Tibial artery (tissue), 4 donors: ENCODE measurements at regions not wholly inside any gene's neighbourhood (a gene's known extent, or its start where the extent isn't known, plus 50 kb on each side); places are given as distances from the start of the nearest gene placed in this dataset.

Source experiments
- DNase-seq, 2 donors: peaks; one replicate each; pipeline ENCODE4 v3.0.0-alpha.2; 2019
- H3K27ac ChIP-seq, 2 donors: fragments of 200-600 bp; sonication (generic) in 1 of 2; 1 replicate in 1 of 2; 2 replicates in 1 of 2; pipeline ENCODE4 v1.5.1; 2018 to 2019; ENCODE audit warnings: mild to moderate bottlenecking in 1 of 2
- H3K27me3 ChIP-seq, 2 donors: fragments of 200-600 bp; sonication (generic) in 1 of 2; one replicate each; pipeline versions ENCODE4 v1.5.1 to v1.6.0; 2016 to 2019
- H3K36me3 ChIP-seq, 3 donors: fragments of 200-600 bp; sonication (generic) in 2 of 3; one replicate each; pipeline ENCODE4 v1.5.1; 2016 to 2019; ENCODE audit warnings: mild to moderate bottlenecking in 2 of 3
- H3K4me1 ChIP-seq, 4 donors: fragments of 200-600 bp; sonication (generic) in 2 of 4; 1 replicate in 3 of 4; 2 replicates in 1 of 4; pipeline ENCODE4 v1.5.1; 2016 to 2019
- H3K4me3 ChIP-seq, 2 donors: fragments of 200-600 bp; sonication (generic) in 1 of 2; 1 replicate in 1 of 2; 2 replicates in 1 of 2; pipeline ENCODE4 v1.5.1; 2018 to 2019; ENCODE audit warnings: mild to moderate bottlenecking in 2 of 2
- H3K9me3 ChIP-seq, 3 donors: fragments of 200-600 bp; sonication (generic) in 1 of 3; one replicate each; pipeline ENCODE4 v1.5.1; 2016 to 2019
- intact Hi-C: fragments of 100-400 bp; cut with DNase I; formaldehyde crosslinking; loops from one replicate; pipeline ENCODE4 v1.15.0; 2023; ENCODE audit warnings: low total_unique reads
- TF ChIP-seq, protein P1 (sequence below), 2 experiments: fragments of 200-600 bp in 1 of 2; fragments of 450-650 bp in 1 of 2; IDR thresholded peaks; one replicate each; pipeline ENCODE4 v1.5.1; 2017 to 2019; ENCODE audit warnings: antibody characterized with exemption in 2 of 2, mild to moderate bottlenecking in 1 of 2, moderate library complexity in 1 of 2

DNA sequence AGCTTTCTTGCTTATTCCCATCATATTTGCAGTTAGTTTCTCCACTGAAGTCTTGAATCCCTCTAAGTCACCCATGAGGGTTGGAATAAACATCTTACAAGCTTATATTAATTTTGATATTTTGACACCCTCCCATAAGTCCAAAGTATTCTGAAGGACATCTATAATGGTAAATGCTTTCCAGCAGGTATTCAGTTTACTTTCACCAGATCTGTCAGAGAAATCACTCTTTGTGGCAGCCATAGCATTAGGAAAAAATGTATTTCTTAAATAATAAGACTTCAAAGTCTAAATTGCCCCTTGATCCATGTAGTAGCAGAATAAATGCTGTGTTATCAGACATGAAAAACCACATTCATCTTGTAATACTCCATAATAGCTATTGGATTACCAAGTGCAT, 1371.7 kb upstream of the PABPC4L start:
- no peak overlapping the region for H3K4me3 ChIP-seq
- DNase-seq: no peak
- no peaks in the 10 kb centered on the region for H3K9me3 ChIP-seq
- H3K36me3 ChIP-seq: no peaks in the 10 kb centered on the region
- H3K4me1 ChIP-seq: peaks cover 0 to 4% (median 0%) of the 10 kb centered on the region in 4 donors
- H3K27ac ChIP-seq: no peak overlapping the region
- TF ChIP-seq, protein P1, sequence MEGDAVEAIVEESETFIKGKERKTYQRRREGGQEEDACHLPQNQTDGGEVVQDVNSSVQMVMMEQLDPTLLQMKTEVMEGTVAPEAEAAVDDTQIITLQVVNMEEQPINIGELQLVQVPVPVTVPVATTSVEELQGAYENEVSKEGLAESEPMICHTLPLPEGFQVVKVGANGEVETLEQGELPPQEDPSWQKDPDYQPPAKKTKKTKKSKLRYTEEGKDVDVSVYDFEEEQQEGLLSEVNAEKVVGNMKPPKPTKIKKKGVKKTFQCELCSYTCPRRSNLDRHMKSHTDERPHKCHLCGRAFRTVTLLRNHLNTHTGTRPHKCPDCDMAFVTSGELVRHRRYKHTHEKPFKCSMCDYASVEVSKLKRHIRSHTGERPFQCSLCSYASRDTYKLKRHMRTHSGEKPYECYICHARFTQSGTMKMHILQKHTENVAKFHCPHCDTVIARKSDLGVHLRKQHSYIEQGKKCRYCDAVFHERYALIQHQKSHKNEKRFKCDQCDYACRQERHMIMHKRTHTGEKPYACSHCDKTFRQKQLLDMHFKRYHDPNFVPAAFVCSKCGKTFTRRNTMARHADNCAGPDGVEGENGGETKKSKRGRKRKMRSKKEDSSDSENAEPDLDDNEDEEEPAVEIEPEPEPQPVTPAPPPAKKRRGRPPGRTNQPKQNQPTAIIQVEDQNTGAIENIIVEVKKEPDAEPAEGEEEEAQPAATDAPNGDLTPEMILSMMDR (IDR thresholded peaks at IDR 0.05): no peak
- H3K27me3 ChIP-seq: no peaks in the 10 kb centered on the region
- intact Hi-C loops: no loop called here

DNA sequence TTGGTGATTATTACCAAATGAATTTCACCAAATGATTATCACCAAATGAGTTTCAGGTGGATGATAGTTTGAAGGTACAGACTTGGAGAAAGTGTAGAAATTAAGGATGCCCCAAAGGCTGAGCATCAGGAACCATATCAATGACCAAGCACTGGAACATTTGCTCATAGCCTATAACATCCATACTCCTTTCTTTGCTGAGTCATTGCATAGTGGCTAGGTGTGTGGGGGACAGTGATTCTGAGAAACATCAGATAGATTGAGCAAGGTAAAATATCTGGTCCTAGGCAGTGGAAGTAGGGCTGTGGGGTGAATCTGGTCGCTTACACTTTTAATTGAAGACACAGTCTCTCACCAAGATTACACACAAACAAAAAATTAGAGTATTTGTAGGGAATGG, 1362.5 kb upstream of the PABPC4L start:
- DNase-seq: no peak
- TF ChIP-seq, protein P1 (IDR thresholded peaks at IDR 0.05): no peak
- H3K36me3 ChIP-seq: no peaks in the 10 kb centered on the region
- no peaks in the 10 kb centered on the region for H3K9me3 ChIP-seq
- no peak overlapping the region for H3K27ac ChIP-seq
- H3K4me1 ChIP-seq: no peaks in the 10 kb centered on the region
- intact Hi-C loops: no loop called here
- no peak overlapping the region for H3K4me3 ChIP-seq
- H3K27me3 ChIP-seq: no peaks in the 10 kb centered on the region

DNA sequence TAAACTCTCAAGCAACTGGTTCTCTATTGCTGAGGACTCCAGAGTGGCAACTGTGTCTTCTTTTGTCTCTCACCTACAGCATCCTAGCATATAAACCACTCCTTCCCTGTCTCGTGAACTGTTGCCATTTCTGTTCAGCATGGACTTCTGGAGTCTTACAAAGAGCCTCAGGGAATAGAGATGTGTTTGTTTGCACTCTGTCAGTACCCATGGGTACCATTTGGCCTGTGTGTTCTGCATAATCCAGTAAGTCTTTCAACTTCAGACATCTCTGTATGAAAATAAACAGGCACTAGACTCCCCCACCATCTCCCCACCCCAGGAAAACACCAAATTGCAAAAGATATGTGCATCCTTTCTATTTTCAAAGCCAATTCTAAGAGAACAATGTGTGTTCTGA, 1351.6 kb upstream of the PABPC4L start:
- no peak for DNase-seq
- H3K4me3 ChIP-seq: no peak overlapping the region
- TF ChIP-seq, protein P1 (IDR thresholded peaks at IDR 0.05): no peak
- H3K27me3 ChIP-seq: no peaks in the 10 kb centered on the region
- intact Hi-C loops: no loop called here
- no peaks in the 10 kb centered on the region for H3K4me1 ChIP-seq
- no peak overlapping the region for H3K27ac ChIP-seq
- H3K9me3 ChIP-seq: no peaks in the 10 kb centered on the region
- no peaks in the 10 kb centered on the region for H3K36me3 ChIP-seq

DNA sequence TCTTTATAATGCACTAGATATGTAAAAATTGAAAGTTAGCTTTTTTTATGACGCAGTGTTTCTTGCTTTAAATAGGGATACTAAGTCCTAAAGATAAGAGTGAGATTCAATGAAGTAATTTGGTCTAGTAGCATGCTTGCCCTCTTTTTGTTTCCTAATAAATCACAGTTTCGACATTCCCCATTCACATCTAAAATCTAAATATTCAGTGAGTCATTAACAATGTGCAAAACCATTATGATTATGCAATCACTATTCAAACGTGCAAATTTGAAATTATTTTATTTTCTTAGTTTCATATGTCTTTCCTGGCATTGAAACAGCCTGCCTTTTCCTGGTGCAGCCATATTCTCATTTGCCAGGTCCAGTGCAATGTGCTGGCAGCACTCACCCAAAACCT, 1350.5 kb upstream of the PABPC4L start:
- Histone ChIP-seq H3K27ac (no peak overlapping the region), H3K4me1 (no peaks in the 10 kb centered on the region), H3K27me3 (no peaks in the 10 kb centered on the region), H3K36me3 (no peaks in the 10 kb centered on the region), H3K9me3 (no peaks in the 10 kb centered on the region), H3K4me3 (no peak overlapping the region)
- TF ChIP-seq, protein P1 (IDR thresholded peaks at IDR 0.05): no peak
- DNase-seq: no peak
- intact Hi-C loops: no loop called here

DNA sequence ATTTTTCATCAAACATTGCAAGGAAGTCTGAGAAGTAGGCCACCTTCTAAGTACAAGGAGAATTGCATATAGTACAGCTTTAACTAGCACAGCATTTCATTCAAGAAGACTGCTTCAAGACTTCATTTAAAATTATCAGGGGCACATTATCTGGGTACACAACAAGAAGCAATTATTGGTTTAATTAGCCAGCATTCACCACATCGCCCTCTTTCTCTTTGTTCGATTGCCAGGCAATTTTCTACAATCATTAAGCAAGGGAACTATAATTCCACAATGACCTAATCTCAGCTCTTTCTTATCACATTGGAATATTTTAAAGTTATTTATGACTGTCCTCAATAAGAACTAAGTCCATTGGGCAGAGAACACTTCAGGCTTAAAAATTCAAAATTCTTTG, 1347.1 kb upstream of the PABPC4L start:
- H3K9me3 ChIP-seq: no peaks in the 10 kb centered on the region
- TF ChIP-seq, protein P1 (IDR thresholded peaks at IDR 0.05): no peak
- no peak overlapping the region for H3K27ac ChIP-seq
- H3K4me3 ChIP-seq: no peak overlapping the region
- DNase-seq: no peak
- no peaks in the 10 kb centered on the region for H3K36me3 ChIP-seq
- no peaks in the 10 kb centered on the region for H3K4me1 ChIP-seq
- H3K27me3 ChIP-seq: no peaks in the 10 kb centered on the region
- intact Hi-C loops: no loop called here

DNA sequence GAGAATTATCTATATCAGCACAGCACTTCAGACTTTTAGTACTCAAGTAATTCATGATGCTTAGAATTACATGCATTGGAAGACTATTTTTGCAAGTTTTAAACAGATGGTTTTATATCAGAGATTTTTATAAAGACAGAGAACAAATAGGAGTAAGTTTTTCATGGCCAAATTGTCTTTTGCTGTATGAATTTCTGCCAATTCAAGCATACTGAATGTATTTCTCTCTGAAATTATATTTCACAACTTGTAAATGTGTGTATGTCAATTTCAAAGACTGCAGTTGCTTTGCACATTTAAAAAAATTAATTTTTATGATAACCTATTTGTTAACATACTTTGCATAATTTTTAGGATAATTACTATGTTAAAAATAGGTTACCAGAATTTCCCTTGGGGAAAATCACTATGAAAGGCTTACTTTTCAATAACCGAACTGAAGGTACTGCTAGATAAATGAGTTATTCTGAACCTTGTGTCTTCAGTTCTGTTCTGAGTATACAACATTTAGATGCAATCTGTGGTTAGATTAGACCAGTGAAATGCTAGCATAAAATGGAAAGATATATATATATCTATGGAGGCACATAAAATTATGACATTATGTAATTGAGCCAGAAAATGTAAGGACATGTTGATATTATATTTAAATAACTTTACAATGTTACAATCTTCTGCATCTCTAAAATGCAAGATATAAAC, 1344.2 kb upstream of the PABPC4L start:
- Histone ChIP-seq H3K27me3 (no peaks in the 10 kb centered on the region), H3K36me3 (no peaks in the 10 kb centered on the region), H3K4me3 (no peak overlapping the region), H3K27ac (no peak overlapping the region), H3K4me1 (no peaks in the 10 kb centered on the region), H3K9me3 (no peaks in the 10 kb centered on the region)
- DNase-seq: no peak
- TF ChIP-seq, protein P1 (IDR thresholded peaks at IDR 0.05): no peak
- intact Hi-C loops: no loop called here
